Esophagus mucosa (tissue), 1 donor: ENCODE measurements at regions not wholly inside any gene's neighbourhood (a gene's known extent, or its start where the extent isn't known, plus 50 kb on each side); places are given as distances from the start of the nearest gene placed in this dataset.
A peak's percentile ranks its signal among the peaks of the same experiment; 100 is the strongest.
"Not testable (repeated sequence)": the region's sequence is repeated elsewhere in the genome, so short reads cannot be mapped to it uniquely, and the experiment has no call there.

Experiments used
- ATAC-seq: fragments of 200-7000 bp; cut with Tn5 transposase; one replicate; pipeline ENCODE4 v1.9.1; 2020
- donor health status: DM: yes; HTN: yes; CAD: no.

- no peak for ATAC-seq
Measured at GRCh38 chr13:105915146-105915850, 620.2 kb downstream of the EFNB2 start.

- no peak for ATAC-seq
Measured at GRCh38 chr13:105914291-105915036, 621.0 kb downstream of the EFNB2 start.

- ATAC-seq = no peak
Measured at GRCh38 chr13:105908586-105908985, 626.9 kb downstream of the EFNB2 start.

- ATAC-seq = no peak
Measured at GRCh38 chr13:105907319-105908019, 628.0 kb downstream of the EFNB2 start.

GRCh38 chr13:105906746-105907145, 628.7 kb downstream of the EFNB2 start:
- no peak for ATAC-seq

GRCh38 chr13:105904034-105904742, 631.3 kb downstream of the EFNB2 start:
- peak; percentile 59 for ATAC-seq

- no peak for ATAC-seq
Measured at GRCh38 chr13:105902396-105902795, 633.1 kb downstream of the EFNB2 start.

- ATAC-seq = no peak
Measured at GRCh38 chr13:105897575-105897974, 637.9 kb downstream of the EFNB2 start.

- ATAC-seq = no peak
Measured at GRCh38 chr13:105894697-105895096, 640.8 kb downstream of the EFNB2 start.

- ATAC-seq = no peak
Measured at GRCh38 chr13:105890509-105890908, 645.0 kb downstream of the EFNB2 start.

GRCh38 chr13:105878119-105878700, 657.3 kb downstream of the EFNB2 start:
- ATAC-seq = no peak

- ATAC-seq = no peak
Measured at GRCh38 chr13:105874814-105875213, 660.6 kb downstream of the EFNB2 start.

GRCh38 chr13:105871768-105872167, 663.7 kb downstream of the EFNB2 start:
- no peak for ATAC-seq

GRCh38 chr13:105871326-105871725, 664.1 kb downstream of the EFNB2 start:
- no peak for ATAC-seq

GRCh38 chr13:105863300-105863920, 672.1 kb downstream of the EFNB2 start:
- ATAC-seq = no peak

GRCh38 chr13:105848494-105848893, 687.0 kb downstream of the EFNB2 start:
- peak; percentile 88 for ATAC-seq

- ATAC-seq = no peak
Measured at GRCh38 chr13:105847527-105848291, 687.8 kb downstream of the EFNB2 start.

GRCh38 chr13:105846923-105847322, 688.5 kb downstream of the EFNB2 start:
- no peak for ATAC-seq

- ATAC-seq = no peak
Measured at GRCh38 chr13:105841286-105841685, 694.2 kb downstream of the EFNB2 start.

- no peak for ATAC-seq
Measured at GRCh38 chr13:105838231-105838630, 697.2 kb downstream of the EFNB2 start.

- not testable (repeated sequence) for ATAC-seq
Measured at GRCh38 chr13:105837295-105837694, 698.2 kb downstream of the EFNB2 start.
